ENCODE measurements at regions not wholly inside any gene's neighbourhood (a gene's known extent, or its start where the extent isn't known, plus 50 kb on each side); places are given as distances from the start of the nearest gene placed in this dataset.

- TF ChIP-seq CTCF (IDR thresholded peaks at IDR 0.05) (no peak), ZFX (IDR thresholded peaks at IDR 0.05; ENCODE audit: borderline replicate concordance) (no peak)
These were observed 1089.1 kb downstream of the GRM8 start for GRCh38 chr7:126163647-126164046.
